Stomach (tissue), 4 donors: ENCODE measurements at regions not wholly inside any gene's neighbourhood (a gene's known extent, or its start where the extent isn't known, plus 50 kb on each side); places are given as distances from the start of the nearest gene placed in this dataset.
"Not testable (repeated sequence)": the region's sequence is repeated elsewhere in the genome, so short reads cannot be mapped to it uniquely, and the experiment has no call there.

ENCODE experiments used
- CTCF ChIP-seq, 7 experiments: fragments of 450-650 bp in 4 of 7; fragments of 200-600 bp in 3 of 7; sonication (generic) in 3 of 7; IDR thresholded peaks; one replicate each; pipeline ENCODE4 v1.5.1; 2016 to 2019; ENCODE audit warnings: antibody characterized with exemption in 7 of 7, control low read depth in 2 of 7, mild to moderate bottlenecking in 1 of 7
- EP300 ChIP-seq: sonication (generic); formaldehyde crosslinking; IDR thresholded peaks from one replicate; pipeline ENCODE4 v1.6.1; 2017; ENCODE audit warnings: antibody characterized with exemption
- POLR2A ChIP-seq, 4 donors: fragments of 450-650 bp; IDR thresholded peaks; one replicate each; pipeline ENCODE4 v1.6.1; 2016; ENCODE audit warnings: antibody characterized with exemption in 4 of 4, control low read depth in 2 of 4, mild to moderate bottlenecking in 1 of 4, moderate library complexity in 1 of 4
- POLR2AphosphoS5 ChIP-seq, 3 donors: sonication (generic); formaldehyde crosslinking; IDR thresholded peaks; one replicate each; pipeline ENCODE4 v1.6.1; 2016; ENCODE audit warnings: antibody characterized with exemption in 3 of 3

GRCh38 chr18:14393563-14394103 lies 149.8 kb downstream of the POTEC start:
- not testable (repeated sequence) for TF ChIP-seq POLR2A (IDR thresholded peaks at IDR 0.05); POLR2AphosphoS5 (IDR thresholded peaks at IDR 0.05); CTCF (IDR thresholded peaks at IDR 0.05); EP300
